ENCODE measurements at regions not wholly inside any gene's neighbourhood (a gene's known extent, or its start where the extent isn't known, plus 50 kb on each side); places are given as distances from the start of the nearest gene placed in this dataset.
"Not testable (repeated sequence)": the region's sequence is repeated elsewhere in the genome, so short reads cannot be mapped to it uniquely, and the experiment has no call there.

DNA sequence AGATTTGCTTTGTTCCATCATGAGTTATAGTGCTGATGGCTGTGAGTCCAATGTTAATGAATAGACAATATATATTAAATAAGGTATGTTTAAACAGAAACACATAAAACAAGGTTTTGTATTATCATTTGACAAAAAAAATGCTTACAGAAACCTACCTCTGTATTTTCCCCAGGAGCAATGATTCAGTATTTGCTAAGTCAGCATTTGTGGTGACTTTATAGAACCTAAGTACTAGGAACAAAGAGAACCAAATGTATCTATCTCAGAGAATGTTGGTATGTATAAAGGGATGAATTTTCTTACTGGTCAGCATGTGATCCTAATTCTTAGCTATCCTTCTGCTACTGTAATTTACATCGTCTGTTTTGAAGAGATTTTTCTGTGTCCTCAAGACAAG, 421.5 kb upstream of the SEL1L start:
- DNase-seq (ENCODE audit: low spot score), result no peak

- no peak for DNase-seq (ENCODE audit: low spot score)
Measured at GRCh38 chr14:81960781-81961180, 427.1 kb upstream of the SEL1L start.

DNA sequence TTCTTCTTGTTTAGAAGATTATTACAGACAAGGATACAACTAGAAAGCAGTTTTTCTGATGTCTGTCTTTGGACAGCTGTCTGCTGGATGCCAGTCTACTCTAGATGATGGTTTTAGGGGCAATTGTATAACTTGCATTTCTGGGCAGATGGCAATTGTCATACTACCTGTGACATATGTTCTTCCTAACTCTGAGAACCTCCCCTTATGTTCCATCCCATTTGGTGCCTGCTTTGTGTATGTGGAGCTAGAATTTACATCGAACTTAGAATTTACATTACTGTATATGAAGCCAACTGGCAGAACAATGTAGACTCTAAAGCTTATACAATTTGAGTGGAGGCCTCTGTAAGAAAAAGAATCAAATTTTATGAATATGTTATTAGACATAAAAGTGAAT, 430.2 kb upstream of the SEL1L start:
- DNase-seq (ENCODE audit: low spot score), result no peak

DNA sequence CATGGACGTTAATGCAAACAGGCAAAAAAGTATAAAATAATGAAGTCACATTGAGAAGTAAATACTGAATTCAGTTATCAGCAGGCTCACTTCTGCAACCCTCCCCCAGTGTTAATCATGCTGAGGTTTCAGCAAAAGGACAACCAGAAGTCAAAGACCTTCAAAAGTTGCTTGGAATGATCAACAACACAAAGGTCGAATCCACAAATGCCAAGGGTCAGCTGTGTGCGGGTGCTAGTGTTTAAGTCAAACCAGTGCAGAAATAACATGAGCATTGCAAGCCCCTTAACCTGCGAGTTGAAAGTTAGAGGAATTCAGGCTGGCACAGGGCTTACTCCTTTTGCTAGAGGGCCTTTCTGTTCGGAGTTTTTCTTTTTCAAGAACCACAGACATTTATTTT, 436.7 kb upstream of the SEL1L start:
- DNase-seq (ENCODE audit: low spot score), result no peak

GRCh38 chr14:81971911-81972310, 438.3 kb upstream of the SEL1L start:
- no peak for DNase-seq (ENCODE audit: low spot score)

DNA sequence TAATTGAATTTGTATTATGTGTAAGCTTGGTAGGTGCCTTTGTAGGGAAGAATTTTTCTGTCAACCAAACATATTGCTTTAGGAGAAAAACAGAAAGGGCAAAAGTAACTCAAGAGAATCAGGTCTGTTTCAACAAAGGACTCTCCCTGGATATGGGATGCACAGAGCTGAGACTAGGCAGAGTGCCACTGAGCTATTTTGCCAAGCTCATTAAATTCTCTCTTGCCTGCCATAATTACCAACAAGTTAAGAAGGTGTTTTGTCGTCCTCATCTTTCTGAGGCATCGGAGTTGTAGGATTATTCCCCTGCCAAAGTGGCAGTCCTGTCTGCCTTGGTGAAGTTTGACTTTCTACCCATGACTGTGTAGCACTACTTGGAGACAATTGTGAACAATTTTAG, 438.9 kb upstream of the SEL1L start:
- no peak for DNase-seq (ENCODE audit: low spot score)

GRCh38 chr14:81974543-81974942, 440.9 kb upstream of the SEL1L start:
- no peak for DNase-seq (ENCODE audit: low spot score)

DNA sequence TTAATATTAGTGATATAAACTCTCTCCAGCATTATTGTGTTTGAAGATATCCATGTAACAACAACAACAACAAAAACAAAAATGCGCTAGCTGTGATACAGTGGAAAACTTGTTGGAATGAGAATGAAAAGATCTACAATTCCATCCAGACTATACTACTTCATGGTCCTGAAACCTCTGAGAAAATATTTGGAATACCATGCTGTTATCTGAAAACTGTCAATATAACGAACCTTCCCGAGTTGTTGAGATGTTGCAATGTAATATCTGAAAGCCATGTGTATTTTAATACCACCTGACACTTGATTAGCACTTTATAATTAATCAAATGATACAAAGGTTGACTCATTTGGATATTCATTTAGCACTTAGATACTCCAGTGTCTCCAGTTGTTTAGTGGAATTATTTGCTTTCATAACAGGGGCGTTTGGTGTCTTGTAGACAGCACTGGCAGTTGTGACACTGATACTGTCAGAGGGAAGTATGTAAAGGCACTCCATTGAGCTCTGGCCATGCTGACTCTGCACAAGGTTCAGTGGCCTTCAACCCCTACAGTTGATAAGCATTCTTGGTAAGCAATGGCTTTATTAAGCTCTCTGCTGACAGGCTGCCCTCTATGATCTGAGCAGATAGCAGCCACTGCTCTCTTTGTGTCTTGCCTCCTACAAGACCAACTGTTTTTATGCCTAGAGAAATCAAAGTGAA, 447.1 kb upstream of the SEL1L start:
- DNase-seq (ENCODE audit: low spot score), result no peak

GRCh38 chr14:81981307-81981675, 447.6 kb upstream of the SEL1L start:
- no peak for DNase-seq (ENCODE audit: low spot score)

- no peak for DNase-seq (ENCODE audit: low spot score)
Measured at GRCh38 chr14:81982046-81982445, 448.4 kb upstream of the SEL1L start.

- no peak for DNase-seq (ENCODE audit: low spot score)
Measured at GRCh38 chr14:81986005-81986404, 452.4 kb upstream of the SEL1L start.

DNA sequence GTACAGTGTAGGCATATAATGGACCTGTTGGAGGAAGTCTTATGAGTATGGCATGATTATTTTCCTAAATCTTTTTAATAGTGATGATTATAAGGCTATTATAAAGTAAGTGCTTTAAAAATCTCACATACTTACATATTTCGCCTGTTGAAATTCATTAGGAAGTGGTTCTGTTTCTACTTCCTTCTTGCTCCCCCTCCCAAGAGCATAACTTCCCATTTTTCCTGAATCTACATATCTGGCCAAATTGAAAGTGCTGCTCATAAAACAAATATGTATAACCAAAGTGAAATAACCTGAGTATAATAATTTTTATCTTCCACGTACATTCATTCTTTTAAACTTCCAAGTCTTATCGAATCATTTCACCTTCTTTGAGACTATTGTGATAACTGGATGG, 455.6 kb upstream of the SEL1L start:
- DNase-seq (ENCODE audit: low spot score), result no peak

DNA sequence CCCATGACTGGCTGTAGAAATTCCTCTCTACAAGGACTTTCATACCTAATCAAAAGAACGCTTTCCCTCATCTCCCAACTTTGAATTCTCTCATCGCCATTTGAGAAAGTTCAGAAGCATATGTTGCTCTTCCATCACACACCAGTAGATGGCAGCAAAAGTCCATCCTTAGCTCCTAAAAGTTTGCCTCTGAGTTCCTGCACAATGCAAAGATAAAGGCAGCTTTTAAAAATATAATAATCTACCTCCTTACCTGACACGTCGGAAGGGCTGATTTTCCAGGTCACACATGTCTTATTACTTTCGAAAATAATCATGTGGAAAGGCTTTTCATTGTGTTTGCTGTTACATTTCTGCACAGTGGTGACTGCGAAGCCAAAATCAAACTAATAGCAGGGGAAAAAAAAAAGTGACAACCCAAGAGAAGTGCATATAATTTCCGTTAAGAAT, 456.7 kb upstream of the SEL1L start:
- DNase-seq (ENCODE audit: low spot score), result peak; percentile 41

GRCh38 chr14:81991998-81992397, 458.3 kb upstream of the SEL1L start:
- no peak for DNase-seq (ENCODE audit: low spot score)

- no peak for DNase-seq (ENCODE audit: low spot score)
Measured at GRCh38 chr14:81993432-81993831, 459.8 kb upstream of the SEL1L start.

GRCh38 chr14:82003426-82003825, 469.8 kb upstream of the SEL1L start:
- DNase-seq (ENCODE audit: low spot score), result no peak

DNA sequence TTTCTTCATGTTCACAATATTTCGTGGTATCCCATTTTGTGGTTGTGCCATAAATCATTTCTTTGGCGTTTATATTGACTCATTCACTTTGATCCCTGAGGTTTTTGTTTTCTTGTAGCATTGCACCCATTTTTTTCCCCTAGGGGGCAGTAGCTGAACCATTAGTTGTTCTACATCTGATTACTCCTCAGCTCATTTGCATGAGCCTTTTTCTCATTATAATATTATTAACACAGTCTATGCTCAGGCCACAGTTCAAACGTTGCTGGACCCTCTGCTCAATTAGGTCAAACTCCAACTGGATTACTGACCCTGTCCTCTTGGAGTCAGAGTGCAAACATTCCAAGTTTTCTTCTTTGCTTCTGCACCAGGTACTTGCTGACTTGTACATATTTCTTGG, 475.4 kb upstream of the SEL1L start:
- DNase-seq (ENCODE audit: low spot score), result no peak

- DNase-seq (ENCODE audit: low spot score), result no peak
Measured at GRCh38 chr14:82009993-82010392, 476.3 kb upstream of the SEL1L start.

DNA sequence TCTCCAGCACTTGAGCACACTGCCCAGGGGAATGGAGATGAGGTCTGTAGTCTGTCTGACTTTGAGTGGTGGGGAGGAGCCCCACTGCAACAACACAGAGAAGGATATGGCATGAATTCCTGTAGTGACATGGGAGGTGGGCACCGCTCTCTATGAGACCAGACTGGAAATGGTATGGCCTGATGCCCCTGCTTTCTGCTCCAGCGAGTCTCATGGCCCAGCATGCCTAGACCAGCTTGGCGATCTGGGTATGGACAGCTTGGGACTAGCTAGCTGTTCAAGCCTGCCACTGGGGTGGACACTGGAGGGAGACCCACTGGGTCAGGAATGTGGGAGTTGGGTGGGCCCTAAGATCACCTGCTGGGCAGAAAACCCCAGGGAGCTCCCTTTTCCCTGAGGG, 477.8 kb upstream of the SEL1L start:
- DNase-seq (ENCODE audit: low spot score), result no peak

DNA sequence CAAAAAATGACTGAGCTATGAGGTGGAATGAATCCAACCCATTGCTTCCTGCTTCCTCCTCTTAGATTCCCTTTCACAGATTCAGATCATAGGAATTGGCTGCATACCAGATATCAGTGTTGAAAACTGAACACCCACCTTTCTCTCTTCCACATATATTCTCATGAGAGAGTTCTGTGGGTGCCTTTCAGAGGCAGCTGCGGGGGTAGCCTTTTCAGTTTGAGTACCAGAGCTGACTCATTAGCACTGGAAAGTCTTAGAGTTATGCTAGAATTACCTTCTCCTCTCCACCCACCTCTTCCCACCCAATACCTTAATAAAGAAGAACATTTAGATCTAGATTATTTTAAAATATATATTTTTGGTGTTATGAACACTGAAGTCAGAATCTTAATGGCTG, 495.4 kb upstream of the SEL1L start:
- no peak for DNase-seq (ENCODE audit: low spot score)

DNA sequence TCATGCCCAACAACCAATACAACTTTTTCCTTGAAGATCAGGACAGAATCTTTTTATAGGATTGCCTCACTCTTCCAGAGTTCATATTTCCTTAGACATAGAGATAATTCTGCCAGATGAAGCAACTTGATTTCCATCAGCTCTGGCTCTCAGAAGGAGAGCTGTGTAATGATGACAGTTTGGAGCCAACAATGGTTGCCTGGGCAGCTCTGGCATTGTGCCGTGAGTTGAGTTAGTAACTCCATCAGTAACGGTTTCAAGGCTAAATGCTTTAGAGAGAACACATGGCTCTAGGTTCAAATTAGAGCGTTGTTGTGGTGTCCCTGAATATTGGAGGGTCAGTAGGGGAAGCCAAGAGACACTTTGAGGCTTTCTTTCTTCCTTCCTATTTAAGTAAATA, 501.7 kb upstream of the SEL1L start:
- DNase-seq (ENCODE audit: low spot score), result no peak

DNA sequence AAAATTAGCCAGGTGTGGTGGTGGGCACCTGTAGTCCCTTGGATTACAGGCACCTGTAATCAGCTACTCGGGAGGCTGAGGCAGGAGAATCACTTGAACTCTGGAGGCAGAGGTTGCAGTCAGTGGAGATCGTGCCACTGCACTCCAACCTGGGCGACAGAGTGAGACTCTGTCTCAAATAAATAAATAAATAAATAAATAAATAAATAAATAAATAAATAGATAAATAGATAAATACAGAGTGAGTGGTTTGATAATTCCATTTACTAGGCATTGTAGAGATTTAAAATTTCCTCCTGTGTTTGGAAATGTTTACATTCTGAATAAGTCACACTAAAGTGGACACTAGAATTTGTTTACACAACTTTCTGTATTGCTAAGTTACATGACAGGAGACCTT, 504.4 kb upstream of the SEL1L start:
- not testable (repeated sequence) for DNase-seq (ENCODE audit: low spot score)

GRCh38 chr14:82045339-82045738, 511.7 kb upstream of the SEL1L start:
- DNase-seq (ENCODE audit: low spot score), result no peak

DNA sequence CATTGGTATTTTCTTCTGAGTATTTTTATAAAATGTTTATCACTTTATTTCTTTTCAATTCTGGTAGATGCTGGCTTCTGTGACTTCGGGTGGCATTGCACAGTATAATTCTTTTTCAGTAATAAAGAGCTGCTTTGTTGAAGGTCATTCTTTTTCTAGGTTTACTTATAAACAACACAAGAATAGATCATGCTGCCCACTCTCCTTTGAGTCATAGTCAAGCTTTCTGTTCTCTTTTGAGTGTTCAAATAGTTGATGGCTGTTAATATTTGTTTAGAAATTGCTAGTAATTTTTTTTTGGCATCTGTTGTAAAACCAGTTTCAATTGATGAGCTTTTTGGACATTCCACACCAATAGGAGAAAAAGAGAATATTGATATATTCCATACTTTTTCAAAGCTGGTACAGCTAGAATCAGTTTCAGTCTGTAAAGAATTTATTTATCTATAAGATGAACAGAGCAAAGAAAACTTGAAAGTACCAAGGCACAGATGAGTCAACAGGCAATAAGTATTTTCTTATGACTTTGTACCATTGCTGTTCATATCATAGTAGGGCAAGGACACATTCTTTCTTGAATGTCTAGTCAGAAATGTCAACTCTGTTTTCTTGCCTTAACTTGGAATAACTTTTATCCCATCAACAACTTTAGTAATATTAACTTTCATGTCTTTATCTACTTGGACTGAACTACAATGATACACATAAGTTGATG, 513.0 kb upstream of the SEL1L start:
- no peak for DNase-seq (ENCODE audit: low spot score)
